Chondrocyte (in vitro differentiated cells): ENCODE measurements at regions not wholly inside any gene's neighbourhood (a gene's known extent, or its start where the extent isn't known, plus 50 kb on each side); places are given as distances from the start of the nearest gene placed in this dataset.
"Not testable (repeated sequence)": the region's sequence is repeated elsewhere in the genome, so short reads cannot be mapped to it uniquely, and the experiment has no call there.

Experiments
- DNase-seq: peaks from one replicate; pipeline ENCODE4 v3.0.0; 2021; ENCODE audit warnings: mixed read lengths, low spot score
- H3K27ac Mint-ChIP-seq: one replicate; pipeline ENCODE4 v1.8.0; 2021; ENCODE audit warnings: mild to moderate bottlenecking, moderate library complexity, mixed read lengths; ENCODE audit not compliant: unreplicated experiment
- H3K27me3 Mint-ChIP-seq: 2 replicates; pipeline ENCODE4 v1.8.0; 2021; ENCODE audit warnings: low read depth, mixed read lengths
- H3K36me3 Mint-ChIP-seq: 2 replicates; pipeline ENCODE4 v1.8.0; 2021; ENCODE audit warnings: low read depth, mixed read lengths
- H3K4me1 Mint-ChIP-seq: 2 replicates; pipeline ENCODE4 v1.8.0; 2021; ENCODE audit warnings: low read depth, mild to moderate bottlenecking, mixed read lengths
- H3K4me3 Mint-ChIP-seq: one replicate; pipeline ENCODE4 v1.8.0; 2021; ENCODE audit warnings: mild to moderate bottlenecking, moderate library complexity, mixed read lengths; ENCODE audit not compliant: unreplicated experiment
- H3K9me3 Mint-ChIP-seq: 2 replicates; pipeline ENCODE4 v1.8.0; 2021; ENCODE audit warnings: low read depth, mixed read lengths
- CTCF ChIP-seq: fragments of 200-600 bp; sonication (generic); IDR thresholded peaks from 2 replicates; pipeline ENCODE4 v1.5.0; 2021; ENCODE audit warnings: antibody characterized with exemption, mild to moderate bottlenecking, moderate library complexity

GRCh38 chr1:125064029-125064428 lies 3879.3 kb downstream of the SRGAP2C start:
- not testable (repeated sequence) for H3K4me3 Mint-ChIP-seq, H3K27ac Mint-ChIP-seq, H3K36me3 Mint-ChIP-seq, H3K4me1 Mint-ChIP-seq, H3K27me3 Mint-ChIP-seq
- H3K9me3 Mint-ChIP-seq = peaks cover 26% of the 10 kb centered on the region
- peak; percentile 66 for DNase-seq

GRCh38 chr1:125064481-125064880 lies 3879.7 kb downstream of the SRGAP2C start:
- peaks cover 31% of the 10 kb centered on the region for H3K9me3 Mint-ChIP-seq
- no peak overlapping the region for H3K27ac Mint-ChIP-seq
- peak; percentile 75 for DNase-seq
- H3K27me3 Mint-ChIP-seq = no peaks in the 10 kb centered on the region
- peaks cover 5% of the 10 kb centered on the region for H3K36me3 Mint-ChIP-seq
- H3K4me1 Mint-ChIP-seq = no peaks in the 10 kb centered on the region
- no peak overlapping the region for H3K4me3 Mint-ChIP-seq
- TF ChIP-seq CTCF = no peak

DNA sequence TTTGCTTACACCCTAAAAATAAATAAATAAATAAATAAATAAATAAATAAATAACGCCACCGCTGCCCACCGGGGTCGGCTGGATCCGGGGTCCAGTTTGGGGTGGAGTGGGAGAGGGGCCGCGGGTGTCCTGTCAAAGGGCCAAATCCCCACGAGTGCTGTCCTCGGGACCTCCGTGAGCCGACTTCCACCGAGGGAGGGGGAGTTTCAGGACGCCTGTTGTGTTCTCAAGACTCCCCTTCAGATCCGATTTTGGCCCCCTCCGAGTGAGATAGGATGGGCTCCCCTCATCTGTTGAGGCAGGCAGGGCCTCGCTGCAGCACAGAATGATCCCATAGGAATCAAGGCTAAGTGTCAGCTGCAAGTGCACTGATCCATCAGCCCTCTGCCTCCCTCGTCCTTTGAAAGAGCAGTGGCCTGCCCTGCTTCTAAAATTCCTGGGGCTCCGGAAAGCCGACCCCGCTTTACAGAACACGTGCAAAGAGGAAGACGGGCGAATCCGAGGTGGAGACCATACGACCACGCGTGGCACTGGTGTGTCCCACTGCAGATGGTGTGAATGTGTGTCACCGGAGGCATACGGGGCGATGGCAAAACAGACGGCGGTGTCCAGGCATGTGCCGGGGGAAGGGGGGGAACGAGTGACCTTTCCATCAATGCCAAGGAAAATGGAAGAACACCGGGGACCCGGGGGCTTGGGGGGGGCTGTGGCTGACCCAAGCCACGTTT lies 3880.5 kb downstream of the SRGAP2C start:
- H3K4me1 Mint-ChIP-seq = no peaks in the 10 kb centered on the region
- no peak for TF ChIP-seq CTCF
- H3K27me3 Mint-ChIP-seq = no peaks in the 10 kb centered on the region
- DNase-seq = peak; percentile 89
- H3K36me3 Mint-ChIP-seq = peaks cover 10% of the 10 kb centered on the region
- H3K4me3 Mint-ChIP-seq = no peak overlapping the region
- H3K27ac Mint-ChIP-seq = no peak overlapping the region
- H3K9me3 Mint-ChIP-seq = peaks cover 38% of the 10 kb centered on the region

GRCh38 chr1:125065821-125066180 lies 3881.0 kb downstream of the SRGAP2C start:
- TF ChIP-seq CTCF = no peak
- Mint-ChIP-seq H3K27me3 (no peaks in the 10 kb centered on the region), H3K4me1 (no peaks in the 10 kb centered on the region)

DNA sequence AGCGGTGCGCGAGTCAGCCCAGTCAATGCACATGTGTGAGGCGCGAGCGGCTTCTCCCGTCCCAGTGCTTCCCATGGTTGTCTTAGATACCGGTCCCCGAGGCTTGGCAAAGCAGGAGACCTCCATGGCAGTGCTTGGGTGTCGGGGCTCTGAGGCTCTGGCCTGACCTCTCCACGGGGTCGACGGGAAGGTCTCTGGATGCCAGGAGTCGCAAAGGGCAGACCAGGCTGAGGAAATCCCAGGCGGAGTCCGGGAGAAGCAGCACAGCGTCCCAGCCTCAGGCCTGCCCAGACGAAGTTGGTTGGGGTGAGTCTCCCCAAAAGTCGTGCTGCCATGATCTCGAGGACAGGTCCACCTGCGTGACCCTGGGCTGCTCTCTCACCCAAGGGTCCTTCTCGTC lies 3881.6 kb downstream of the SRGAP2C start:
- Mint-ChIP-seq H3K27me3 (no peaks in the 10 kb centered on the region), H3K9me3 (peaks cover 49% of the 10 kb centered on the region), H3K4me1 (no peaks in the 10 kb centered on the region), H3K27ac (no peak overlapping the region), H3K4me3 (no peak overlapping the region), H3K36me3 (peaks cover 10% of the 10 kb centered on the region)
- TF ChIP-seq CTCF = no peak
- DNase-seq = peak; percentile 87

More at GRCh38 chr1:125065821-125066180, 3881.0 kb downstream of the SRGAP2C start:
- Mint-ChIP-seq H3K27ac (no peak overlapping the region), H3K9me3 (peaks cover 44% of the 10 kb centered on the region), H3K36me3 (peaks cover 10% of the 10 kb centered on the region), H3K4me3 (no peak overlapping the region)
- peak; percentile 47 for DNase-seq

GRCh38 chr1:125066849-125067248 lies 3882.1 kb downstream of the SRGAP2C start:
- peaks cover 12% of the 10 kb centered on the region for H3K36me3 Mint-ChIP-seq
- not testable (repeated sequence) for H3K4me3 Mint-ChIP-seq

More at GRCh38 chr1:125066849-125067248, 3882.1 kb downstream of the SRGAP2C start:
- H3K4me1 Mint-ChIP-seq, H3K27me3 Mint-ChIP-seq, H3K27ac Mint-ChIP-seq: not testable (repeated sequence)
- peak; percentile 65 for DNase-seq
- H3K9me3 Mint-ChIP-seq = peaks cover 53% of the 10 kb centered on the region
